ENCODE measurements at regions not wholly inside any gene's neighbourhood (a gene's known extent, or its start where the extent isn't known, plus 50 kb on each side); places are given as distances from the start of the nearest gene placed in this dataset.

DNA sequence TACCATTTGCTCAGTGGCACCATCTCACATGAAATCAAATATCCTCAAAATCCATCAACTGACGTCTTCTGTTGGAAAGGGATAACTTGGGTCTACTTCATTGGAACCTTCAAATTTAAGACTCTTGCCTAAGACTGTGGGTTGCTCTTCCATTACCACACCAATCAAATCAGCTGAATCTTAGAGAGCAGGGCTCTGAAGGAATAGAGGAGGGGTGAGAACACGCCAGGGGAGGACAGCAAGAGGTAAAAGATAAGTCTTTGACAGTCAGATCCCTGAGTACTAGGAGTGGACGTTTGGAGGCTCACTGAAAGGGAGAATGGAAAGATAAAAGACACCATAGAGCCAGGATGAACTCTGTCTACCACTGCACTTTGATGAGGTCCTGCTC, 107.5 kb downstream of the CCDC71L start:
- H3K27ac ChIP-seq (ENCODE audit: control insufficient read depth, insufficient read depth, low read length): no peak overlapping the region
- H3K79me2 ChIP-seq (ENCODE audit: control insufficient read depth, insufficient read depth, low read length): no peaks in the 10 kb centered on the region
- H3K9ac ChIP-seq (ENCODE audit: control insufficient read depth, extremely low read depth, insufficient read depth, low read length): no peak overlapping the region
- DNase-seq (ENCODE audit: low read depth, low spot score): no peak
- no peak overlapping the region for H3K4me2 ChIP-seq (ENCODE audit: control insufficient read depth, extremely low read depth, insufficient read depth, low read depth, low read length)
- H3K27me3 ChIP-seq (ENCODE audit: control insufficient read depth, extremely low read depth, insufficient read depth, low read length): no peaks in the 10 kb centered on the region
- no peak overlapping the region for H3K4me3 ChIP-seq (ENCODE audit: control insufficient read depth in 2 of 3, extremely low read depth in 1 of 3, insufficient read depth in 2 of 3, low read depth in 1 of 3, low read length in 3 of 3)
- no peak for FAIRE-seq
- H3K9me3 ChIP-seq (ENCODE audit: control insufficient read depth, low read depth, low read length): no peaks in the 10 kb centered on the region
- H2AFZ ChIP-seq (ENCODE audit: control insufficient read depth, low read length): no peak overlapping the region
- dilution Hi-C loops (cut with MboI; ENCODE audit: extremely low pct_ligation_motif_present, low sequenced_read_pairs): no loop called here
- no peak for TF ChIP-seq EZH2 (IDR thresholded peaks at IDR 0.05; ENCODE audit: low read length)
- no peak for TF ChIP-seq CTCF (optimal IDR thresholded peaks at IDR 0.05 in 1 of 3, IDR thresholded peaks at IDR 0.05 in 1 of 3, conservative IDR thresholded peaks at IDR 0.05 in 1 of 3; ENCODE audit: extremely low read depth in 1 of 3, insufficient read depth in 2 of 3, low read length in 3 of 3)
- no peaks in the 10 kb centered on the region for H3K9me1 ChIP-seq (ENCODE audit: control insufficient read depth, extremely low read depth, insufficient read depth, low read length)
- no peaks in the 10 kb centered on the region for H4K20me1 ChIP-seq (ENCODE audit: control insufficient read depth, extremely low read depth, insufficient read depth, low read length)
- H3K36me3 ChIP-seq (ENCODE audit: control insufficient read depth in 2 of 2, extremely low read depth in 1 of 2, insufficient read depth in 2 of 2, low read length in 2 of 2): no peaks in the 10 kb centered on the region
- H3K4me1 ChIP-seq (ENCODE audit: control insufficient read depth, extremely low read depth, insufficient read depth, low read length): no peaks in the 10 kb centered on the region

- no peak overlapping the region for H3K9ac ChIP-seq (ENCODE audit: control insufficient read depth, extremely low read depth, insufficient read depth, low read length)
- H3K36me3 ChIP-seq (ENCODE audit: control insufficient read depth in 2 of 2, extremely low read depth in 1 of 2, insufficient read depth in 2 of 2, low read length in 2 of 2): no peaks in the 10 kb centered on the region
- H3K79me2 ChIP-seq (ENCODE audit: control insufficient read depth, insufficient read depth, low read length): no peaks in the 10 kb centered on the region
- no peaks in the 10 kb centered on the region for H4K20me1 ChIP-seq (ENCODE audit: control insufficient read depth, extremely low read depth, insufficient read depth, low read length)
- no peak for DNase-seq (ENCODE audit: low read depth, low spot score)
- H3K27me3 ChIP-seq (ENCODE audit: control insufficient read depth, extremely low read depth, insufficient read depth, low read length): no peaks in the 10 kb centered on the region
- dilution Hi-C loops (cut with MboI; ENCODE audit: extremely low pct_ligation_motif_present, low sequenced_read_pairs): no loop called here
- no peaks in the 10 kb centered on the region for H3K9me3 ChIP-seq (ENCODE audit: control insufficient read depth, low read depth, low read length)
- H2AFZ ChIP-seq (ENCODE audit: control insufficient read depth, low read length): no peak overlapping the region
- FAIRE-seq: no peak
- H3K4me1 ChIP-seq (ENCODE audit: control insufficient read depth, extremely low read depth, insufficient read depth, low read length): no peaks in the 10 kb centered on the region
- no peak overlapping the region for H3K27ac ChIP-seq (ENCODE audit: control insufficient read depth, insufficient read depth, low read length)
- H3K4me2 ChIP-seq (ENCODE audit: control insufficient read depth, extremely low read depth, insufficient read depth, low read depth, low read length): no peak overlapping the region
- H3K4me3 ChIP-seq (ENCODE audit: control insufficient read depth in 2 of 3, extremely low read depth in 1 of 3, insufficient read depth in 2 of 3, low read depth in 1 of 3, low read length in 3 of 3): no peak overlapping the region
- no peak for TF ChIP-seq CTCF (optimal IDR thresholded peaks at IDR 0.05 in 1 of 3, IDR thresholded peaks at IDR 0.05 in 1 of 3, conservative IDR thresholded peaks at IDR 0.05 in 1 of 3; ENCODE audit: extremely low read depth in 1 of 3, insufficient read depth in 2 of 3, low read length in 3 of 3)
- TF ChIP-seq EZH2 (IDR thresholded peaks at IDR 0.05; ENCODE audit: low read length): no peak
- no peaks in the 10 kb centered on the region for H3K9me1 ChIP-seq (ENCODE audit: control insufficient read depth, extremely low read depth, insufficient read depth, low read length)
Measured at GRCh38 chr7:106552645-106553445, 108.1 kb downstream of the CCDC71L start.
